ENCODE measurements at regions not wholly inside any gene's neighbourhood (a gene's known extent, or its start where the extent isn't known, plus 50 kb on each side); places are given as distances from the start of the nearest gene placed in this dataset.
"Not testable (repeated sequence)": the region's sequence is repeated elsewhere in the genome, so short reads cannot be mapped to it uniquely, and the experiment has no call there.

- intact Hi-C loops (cut with micrococcal nuclease), result no loop called here
- H3K27ac ChIP-seq (ENCODE audit: low read depth, low read length), result no peak overlapping the region
- H3K9me2 ChIP-seq (ENCODE audit: insufficient read depth), result no peaks in the 10 kb centered on the region
These were observed 87.8 kb upstream of the SLC39A10 start for GRCh38 chr2:195569255-195569654.

GRCh38 chr2:195564625-195565135 lies 92.3 kb upstream of the SLC39A10 start:
- H3K4me2 ChIP-seq (ENCODE audit: low read length); H4K20me1 ChIP-seq (ENCODE audit: insufficient read depth); H3K4me1 ChIP-seq (ENCODE audit: control insufficient read depth in 1 of 2, insufficient read depth in 2 of 2, low read length in 2 of 2); H3K4me3 ChIP-seq (replicated peaks in 1 of 2; ENCODE audit: low read depth in 1 of 2, low read length in 2 of 2); H3K36me3 ChIP-seq (ENCODE audit: control insufficient read depth in 1 of 2, insufficient read depth in 2 of 2, low read length in 2 of 2); H3K79me2 ChIP-seq (ENCODE audit: insufficient read depth, low read length); POLR2A ChIA-PET; BruUV-seq (replicated peaks); H3K27ac ChIP-seq (ENCODE audit: low read depth, low read length); H3K9ac ChIP-seq (ENCODE audit: low read length); H3K9me3 ChIP-seq (ENCODE audit: control insufficient read depth in 1 of 2, insufficient read depth in 1 of 2, low read depth in 1 of 2, low read length in 2 of 2); DNase-seq (ENCODE audit: low read depth, low spot score); RAD21 ChIA-PET (ENCODE audit: low non-redundant PET in 1 of 2, low total read pairs in 2 of 2, uncharacterized antibody in 2 of 2, unreplicated experiment in 2 of 2); ATAC-seq; intact Hi-C loops (cut with micrococcal nuclease); H2AFZ ChIP-seq (ENCODE audit: low read depth, low read length, poor library complexity, severe bottlenecking); CTCF ChIA-PET; H3K9me2 ChIP-seq (ENCODE audit: insufficient read depth); H3K27me3 ChIP-seq (ENCODE audit: insufficient read depth, low read length): not testable (repeated sequence)

More at GRCh38 chr2:195569255-195569654, 87.8 kb upstream of the SLC39A10 start:
- ATAC-seq (no peak), DNase-seq (ENCODE audit: low read depth, low spot score) (no peak)
- Histone ChIP-seq H3K27me3 (ENCODE audit: insufficient read depth, low read length) (no peaks in the 10 kb centered on the region), H3K79me2 (ENCODE audit: insufficient read depth, low read length) (no peaks in the 10 kb centered on the region), H2AFZ (ENCODE audit: low read depth, low read length, poor library complexity, severe bottlenecking) (no peak overlapping the region), H3K4me1 (ENCODE audit: control insufficient read depth in 1 of 2, insufficient read depth in 2 of 2, low read length in 2 of 2) (no peaks in the 10 kb centered on the region), H3K9me3 (ENCODE audit: control insufficient read depth in 1 of 2, insufficient read depth in 1 of 2, low read depth in 1 of 2, low read length in 2 of 2) (no peaks in the 10 kb centered on the region), H3K36me3 (ENCODE audit: control insufficient read depth in 1 of 2, insufficient read depth in 2 of 2, low read length in 2 of 2) (no peaks in the 10 kb centered on the region), H3K9ac (ENCODE audit: low read length) (no peak overlapping the region), H3K4me3 (replicated peaks in 1 of 2; ENCODE audit: low read depth in 1 of 2, low read length in 2 of 2) (no peak overlapping the region), H3K4me2 (ENCODE audit: low read length) (no peak overlapping the region), H4K20me1 (ENCODE audit: insufficient read depth) (no peaks in the 10 kb centered on the region)
- RAD21 ChIA-PET (ENCODE audit: low non-redundant PET in 1 of 2, low total read pairs in 2 of 2, uncharacterized antibody in 2 of 2, unreplicated experiment in 2 of 2), result no interaction called here
- TF ChIP-seq POLR2AphosphoS5 (IDR thresholded peaks at IDR 0.05; ENCODE audit: low read depth, low read length) (no peak), CBX3 (IDR thresholded peaks at IDR 0.05; ENCODE audit: low read depth) (no peak), ZFX (IDR thresholded peaks at IDR 0.05) (no peak)
- POLR2A ChIA-PET, result no interaction called here
- BruUV-seq (replicated peaks), result no TSS peak
- CTCF ChIA-PET, result no interaction called here

Data from HCT116 (cell line).